ENCODE measurements at regions not wholly inside any gene's neighbourhood (a gene's known extent, or its start where the extent isn't known, plus 50 kb on each side); places are given as distances from the start of the nearest gene placed in this dataset.

DNA sequence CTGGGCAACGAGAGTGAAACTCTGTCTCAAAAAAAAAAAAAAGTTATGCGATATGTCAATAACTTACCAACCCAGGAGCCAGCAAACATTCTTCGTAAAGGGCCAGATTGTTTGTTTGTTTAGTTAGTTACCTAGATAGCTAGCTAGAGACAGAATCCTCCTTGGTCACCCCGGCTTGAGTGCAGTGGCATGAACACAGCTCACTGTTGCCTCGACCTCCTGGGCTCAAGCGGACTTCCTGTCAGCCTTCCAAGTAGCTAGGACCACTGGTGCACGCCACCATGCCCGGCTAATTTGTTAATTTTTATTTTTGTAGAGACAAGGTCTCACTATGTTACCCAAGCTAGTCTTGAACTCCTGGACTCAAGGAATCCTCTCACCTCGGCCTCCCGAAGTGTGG is 113.0 kb downstream of the LITAF start:
- no peak for DNase-seq (ENCODE audit: low spot score)

DNA sequence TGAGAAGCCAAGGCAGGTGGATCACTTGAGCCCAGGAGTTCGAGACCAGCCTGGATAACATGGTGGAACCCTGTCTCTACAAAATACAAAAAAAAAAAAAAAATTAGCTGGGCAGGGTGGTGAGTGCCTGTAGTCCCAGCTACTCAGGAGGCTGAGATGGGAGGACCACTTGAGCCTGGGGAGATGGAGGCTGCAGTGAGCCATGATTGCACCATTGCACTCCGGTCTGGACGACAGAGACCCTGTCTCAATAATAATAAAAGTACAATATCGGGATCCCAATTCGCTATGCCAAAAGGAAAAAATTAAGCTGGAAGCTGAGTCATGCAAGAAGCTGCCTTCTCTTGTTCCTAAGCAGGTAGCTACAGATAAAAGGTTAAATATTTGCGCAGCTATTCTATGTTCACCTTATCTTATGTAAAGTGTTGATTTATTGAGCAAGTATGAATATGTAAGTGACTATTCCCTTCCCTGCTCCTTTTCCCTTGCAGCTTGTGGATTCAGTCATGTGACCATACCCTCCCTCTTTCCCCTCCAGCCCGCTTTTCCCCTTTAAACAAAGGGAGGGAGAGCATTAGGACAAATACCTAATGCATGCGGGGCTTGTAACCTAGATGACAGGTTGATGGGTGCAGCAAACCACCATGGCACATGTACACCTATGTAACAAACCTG is 112.0 kb downstream of the LITAF start:
- no peak for DNase-seq (ENCODE audit: low spot score)

DNA sequence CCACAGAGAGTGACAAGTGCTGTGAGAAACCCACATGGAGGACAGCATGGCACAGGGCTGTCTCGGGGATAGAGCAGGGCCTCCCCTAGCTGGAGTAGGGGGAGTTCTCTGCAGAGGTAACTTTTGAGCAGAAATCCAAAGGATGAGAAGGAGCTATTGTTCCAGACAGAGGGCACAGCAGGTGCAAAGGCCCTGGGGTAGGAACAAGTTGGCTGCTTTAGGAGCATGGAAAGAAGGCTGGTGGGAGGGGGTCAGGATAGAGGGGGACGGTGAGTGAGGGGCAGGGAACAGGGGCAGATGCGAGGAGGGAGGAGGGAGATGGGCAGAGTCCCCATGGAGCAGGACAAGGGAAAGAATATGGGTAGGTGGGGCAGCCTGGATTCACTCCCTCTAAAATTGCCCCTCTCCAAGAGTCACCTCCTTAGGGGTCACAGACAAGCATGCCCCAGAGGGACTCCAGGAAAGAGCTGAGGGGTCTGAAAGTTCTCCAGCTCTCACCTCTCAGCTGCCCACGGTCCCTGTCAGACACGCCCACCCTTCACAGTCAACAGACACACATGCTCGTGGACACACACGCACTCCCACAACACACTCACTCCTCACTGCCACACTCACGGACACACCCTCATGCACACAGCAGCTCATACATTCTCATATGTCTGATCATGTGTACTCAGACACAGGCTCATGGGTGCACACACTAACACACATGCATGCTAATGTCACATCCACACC is 110.7 kb downstream of the LITAF start:
- DNase-seq (ENCODE audit: low spot score): no peak

DNA sequence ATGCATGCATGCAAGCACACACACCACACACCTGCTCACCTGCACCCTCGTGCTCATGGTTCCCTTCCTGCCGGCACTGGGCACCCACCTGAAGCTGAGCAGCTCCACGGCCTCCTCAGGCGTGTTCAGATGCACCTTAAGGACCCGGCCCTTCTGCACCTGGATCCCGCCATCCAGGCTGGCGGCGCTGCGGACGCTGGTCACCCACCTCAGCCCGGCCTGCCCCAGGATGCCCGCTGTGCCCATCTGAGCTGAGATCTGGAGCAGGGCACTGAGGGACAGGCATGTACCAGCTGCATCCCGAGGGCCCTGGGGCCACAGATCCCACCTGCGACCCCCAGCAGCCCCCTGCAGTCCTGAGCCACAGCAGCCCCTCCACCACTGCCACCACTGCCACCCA is 110.0 kb downstream of the LITAF start:
- no peak for DNase-seq (ENCODE audit: low spot score)

DNA sequence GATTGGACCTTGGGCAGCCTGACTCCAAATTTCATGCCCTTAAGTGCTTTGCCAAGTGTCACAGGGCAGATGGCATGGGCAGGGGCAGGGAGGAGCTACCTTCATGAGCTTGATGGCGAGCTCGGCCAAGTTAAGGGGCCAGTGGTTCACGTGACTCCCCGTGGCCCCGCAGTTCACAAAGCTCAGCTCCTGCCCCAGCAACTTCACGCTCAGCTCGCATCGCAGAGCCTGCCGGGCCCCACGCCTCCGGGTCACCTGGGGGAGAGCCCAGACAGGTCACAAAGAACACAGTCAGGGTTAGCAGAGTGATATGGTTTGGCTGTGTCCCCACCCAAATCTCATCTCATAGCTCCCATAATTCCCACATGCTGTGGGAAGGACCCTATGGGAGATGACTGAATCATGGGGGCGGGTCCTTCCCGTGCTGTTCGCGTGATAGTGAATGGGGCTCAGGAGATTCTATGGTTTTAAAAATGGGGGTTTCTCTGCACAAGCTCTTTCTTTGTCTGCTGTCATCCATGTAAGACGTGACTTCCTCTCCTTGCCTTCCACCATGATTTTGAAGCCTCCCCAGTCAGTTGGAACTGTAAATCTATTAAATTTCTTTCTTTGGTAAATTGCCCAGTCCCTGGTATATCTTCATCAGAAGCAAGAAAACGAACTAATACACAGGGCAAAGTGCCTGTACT is 108.1 kb downstream of the LITAF start:
- no peak for DNase-seq (ENCODE audit: low spot score)

DNA sequence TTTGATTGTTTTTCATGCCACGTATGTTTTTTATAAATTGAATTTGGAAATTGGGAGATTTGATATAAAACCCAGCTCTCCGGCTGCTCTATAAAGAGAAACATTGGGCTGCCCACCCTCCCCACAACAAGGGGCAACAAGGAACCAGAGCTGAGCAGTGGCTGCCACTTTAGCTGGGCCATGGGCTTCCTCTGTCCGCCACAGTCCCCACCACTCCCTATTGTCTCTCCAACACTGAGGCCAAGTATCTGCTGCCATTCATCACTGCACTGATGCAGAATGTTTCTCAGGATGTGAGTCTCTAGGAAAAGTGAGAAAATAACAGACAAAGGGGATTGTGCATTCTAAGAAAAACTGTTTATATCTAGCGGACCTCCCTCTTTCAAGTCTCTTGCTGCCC is 106.8 kb downstream of the LITAF start:
- DNase-seq (ENCODE audit: low spot score): no peak

DNA sequence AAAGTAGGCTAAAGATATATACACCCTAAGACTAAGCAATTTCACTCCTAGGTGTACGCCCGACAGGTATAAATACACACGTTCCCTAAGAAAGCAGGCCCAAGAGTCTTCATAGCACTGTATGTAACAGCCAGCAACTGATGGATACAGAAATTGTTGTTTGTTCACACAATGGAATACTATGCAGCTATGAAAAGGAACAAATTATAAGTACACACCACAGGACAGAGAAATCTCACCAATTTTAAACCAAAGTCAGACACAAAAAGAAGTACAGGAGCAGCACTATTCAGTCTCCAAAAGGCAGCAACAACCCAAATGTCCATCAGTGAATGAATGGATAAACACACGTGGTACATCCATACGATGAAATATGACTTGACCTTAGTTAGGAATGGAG is 106.1 kb downstream of the LITAF start:
- DNase-seq (ENCODE audit: low spot score): no peak

DNA sequence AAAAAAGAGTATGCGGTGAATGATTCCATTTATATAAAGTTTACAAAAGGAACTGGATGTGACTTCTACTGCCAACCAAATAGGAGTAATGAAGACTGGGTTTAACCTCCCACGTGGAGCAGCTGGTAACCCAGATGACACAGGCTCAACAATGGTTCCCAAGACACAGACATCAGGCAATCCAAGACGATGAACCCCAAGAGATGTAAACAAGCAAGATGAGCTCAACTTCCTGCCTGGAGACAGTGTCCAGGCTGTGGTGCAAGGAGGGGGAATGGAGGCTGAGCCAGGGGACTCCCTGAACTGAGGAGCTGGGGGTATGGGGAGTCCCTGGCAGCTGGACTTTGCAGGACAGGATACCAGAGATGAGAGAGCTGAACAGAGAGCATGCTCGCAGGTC is 104.7 kb downstream of the LITAF start:
- DNase-seq (ENCODE audit: low spot score): no peak

DNA sequence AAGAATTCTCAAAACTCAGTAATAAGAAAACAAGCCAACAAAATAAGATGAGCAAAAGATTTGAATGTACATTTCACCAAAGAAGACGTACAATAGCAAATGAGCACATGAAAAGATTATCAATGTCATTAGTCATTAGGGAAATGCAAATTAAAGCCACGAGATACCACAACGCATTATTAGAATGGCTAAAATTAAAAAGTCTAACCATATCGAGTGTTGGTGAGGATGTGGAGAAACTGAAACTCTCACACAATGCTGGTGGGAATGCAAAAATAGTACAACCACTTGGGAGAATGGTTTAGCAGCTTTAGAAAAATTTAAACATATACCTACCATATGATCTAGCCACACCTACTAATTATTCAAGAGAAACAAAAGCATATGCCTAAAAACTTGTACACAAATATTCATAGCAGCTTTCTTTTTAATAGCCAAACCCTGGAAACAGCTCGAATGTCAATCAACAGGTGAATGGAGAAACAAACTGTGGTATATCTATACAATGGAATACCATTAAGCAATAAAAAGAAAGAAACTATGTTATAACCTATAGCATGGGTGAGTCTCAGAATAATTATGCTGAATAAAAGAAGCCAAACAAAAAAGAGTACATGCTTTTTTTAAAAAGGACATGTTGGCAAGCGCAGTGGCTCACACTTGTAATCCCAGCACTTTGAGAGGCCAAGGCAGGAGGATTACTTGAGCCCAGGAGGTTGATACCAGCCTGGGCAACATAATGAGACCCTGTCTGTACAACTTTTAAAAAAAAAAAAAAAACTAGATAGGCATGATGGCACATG is 103.6 kb downstream of the LITAF start:
- DNase-seq (ENCODE audit: low spot score): no peak

DNA sequence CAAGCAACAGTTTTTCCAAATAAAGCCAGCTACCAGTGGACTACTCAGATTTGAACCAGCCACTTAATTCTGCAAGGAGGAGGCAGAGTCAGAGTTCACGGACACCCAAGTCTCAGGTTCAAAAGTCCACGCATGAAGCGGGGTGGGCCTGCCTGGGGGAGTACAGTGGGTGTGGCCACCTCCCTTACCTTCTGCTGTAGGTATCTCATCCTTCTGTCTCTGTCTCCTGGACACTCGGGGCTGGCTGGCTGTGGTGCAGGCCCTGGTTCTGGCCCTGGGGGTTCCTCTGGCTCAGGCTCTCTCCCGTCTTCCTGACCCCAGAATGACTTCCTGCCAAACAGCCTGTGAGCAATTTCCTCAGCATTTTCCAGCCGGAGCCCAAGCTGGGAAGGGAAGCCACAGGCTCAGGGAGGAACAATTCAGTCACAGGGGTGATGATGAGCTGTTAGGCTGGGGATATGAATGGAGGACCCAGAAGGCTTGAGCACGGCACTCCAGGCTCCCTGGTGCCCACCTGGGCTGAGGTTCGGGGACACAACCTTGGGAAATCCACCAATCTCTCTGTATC is 101.9 kb downstream of the LITAF start:
- no peak for DNase-seq (ENCODE audit: low spot score)

DNA sequence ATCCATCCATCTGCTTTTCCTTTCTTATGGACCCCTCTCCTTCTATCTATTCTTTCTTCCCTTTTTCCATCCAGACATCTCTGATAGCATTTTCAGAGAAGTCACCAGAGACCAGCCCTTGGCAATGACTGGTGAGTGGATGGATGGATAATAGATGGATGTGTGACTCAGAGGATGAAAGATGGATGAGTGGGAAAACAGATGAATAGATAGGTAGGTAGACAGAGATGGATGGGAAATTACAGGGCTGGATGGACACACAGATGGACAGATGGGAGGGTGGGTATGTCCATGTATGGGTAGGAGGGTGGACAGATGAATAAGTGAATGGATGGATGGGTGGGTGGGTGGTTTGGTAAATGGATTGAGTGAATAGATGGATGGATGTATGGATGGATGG is 101.0 kb downstream of the LITAF start:
- no peak for DNase-seq (ENCODE audit: low spot score)

DNA sequence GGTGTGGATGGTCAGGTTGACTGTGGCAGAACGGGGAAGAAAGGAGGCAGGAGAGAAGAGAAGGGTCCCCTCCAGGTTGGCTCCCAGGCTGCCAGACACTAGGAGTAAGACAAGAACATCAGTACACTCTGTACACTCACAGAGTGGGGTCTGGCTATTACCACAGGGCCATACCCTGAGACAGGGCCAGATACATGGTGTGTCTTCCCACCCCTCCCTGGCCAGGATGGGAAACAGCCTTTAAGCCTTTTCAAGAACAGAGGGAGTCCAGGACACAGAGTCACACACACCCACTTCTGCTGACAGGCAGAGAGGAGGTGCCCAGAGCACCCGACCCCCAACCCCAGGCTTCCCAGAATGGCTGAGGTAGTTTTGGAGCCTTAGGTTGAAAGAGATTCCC is 99.4 kb downstream of the LITAF start:
- no peak for DNase-seq (ENCODE audit: low spot score)

DNA sequence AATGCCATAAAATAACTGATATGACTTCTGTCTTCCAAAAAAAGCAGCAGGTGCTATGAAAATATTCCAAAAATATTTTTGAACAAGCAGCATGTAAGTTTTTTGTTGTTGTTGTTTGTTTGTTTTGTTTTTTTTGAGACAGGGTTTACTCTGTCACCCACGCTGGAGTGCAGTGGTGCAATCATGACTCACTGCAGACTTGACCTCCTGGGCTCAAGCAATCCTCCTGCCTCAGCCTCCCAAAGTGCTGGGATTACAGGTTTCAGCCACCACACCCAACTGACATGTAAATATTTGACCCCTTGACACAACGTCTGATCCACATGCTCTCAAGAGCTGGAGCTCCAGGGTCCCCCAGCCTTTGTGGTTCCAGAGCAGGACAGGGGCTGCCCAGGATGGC is 98.4 kb downstream of the LITAF start:
- DNase-seq (ENCODE audit: low spot score): no peak

DNA sequence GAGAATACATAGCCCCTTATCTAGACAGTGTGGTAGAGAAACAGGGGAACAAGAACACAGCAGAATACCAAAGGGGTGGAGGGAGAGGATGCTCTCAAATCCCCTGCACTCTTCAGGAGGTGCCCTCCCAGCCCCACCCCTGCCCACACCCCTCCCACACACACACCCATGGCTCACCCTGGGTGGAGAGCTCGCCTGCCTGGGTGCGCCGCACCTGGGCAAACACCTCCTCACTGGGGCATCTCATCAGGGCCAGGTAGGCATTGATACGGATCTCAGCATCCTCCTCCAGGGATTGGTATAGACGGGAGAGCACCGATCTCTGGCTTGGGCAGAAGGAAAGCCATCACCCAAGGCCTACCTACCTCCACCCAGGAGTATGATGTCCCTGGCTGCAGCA is 95.2 kb downstream of the LITAF start:
- no peak for DNase-seq (ENCODE audit: low spot score)

DNA sequence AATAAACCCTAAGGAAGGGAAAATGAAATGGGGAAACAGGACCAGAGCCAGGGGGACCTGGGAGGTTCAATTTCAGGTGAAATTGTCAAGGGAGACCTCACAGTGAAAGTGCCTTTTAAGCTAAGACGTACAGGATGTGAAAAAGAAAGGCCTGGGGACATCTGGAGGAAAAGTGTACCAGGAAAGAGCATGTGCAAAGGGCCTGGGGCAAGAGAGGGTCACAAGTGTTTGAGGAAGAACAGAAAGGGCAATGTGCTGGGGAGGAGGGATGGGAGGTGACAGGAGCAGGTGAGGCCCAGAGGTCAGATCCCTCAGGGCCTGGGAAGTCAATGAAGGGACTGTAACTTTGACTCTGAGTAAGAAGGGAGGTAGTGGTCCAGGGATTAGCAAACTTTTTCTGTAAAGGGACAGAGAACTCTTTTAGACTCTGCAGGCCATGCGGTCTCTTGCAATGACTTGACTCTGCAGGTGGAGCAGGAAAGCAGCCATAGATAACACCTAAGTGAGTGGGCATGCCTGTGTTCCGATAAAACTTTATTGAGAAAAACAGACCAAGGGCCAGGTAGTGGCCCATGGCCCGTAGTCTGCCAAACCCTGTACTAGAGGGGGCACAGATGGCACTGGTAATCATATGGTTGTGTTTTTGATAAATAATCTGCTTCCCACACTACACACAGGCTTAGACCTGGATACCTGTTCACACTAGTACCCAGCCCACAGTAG is 93.8 kb downstream of the LITAF start:
- DNase-seq (ENCODE audit: low spot score): no peak

DNA sequence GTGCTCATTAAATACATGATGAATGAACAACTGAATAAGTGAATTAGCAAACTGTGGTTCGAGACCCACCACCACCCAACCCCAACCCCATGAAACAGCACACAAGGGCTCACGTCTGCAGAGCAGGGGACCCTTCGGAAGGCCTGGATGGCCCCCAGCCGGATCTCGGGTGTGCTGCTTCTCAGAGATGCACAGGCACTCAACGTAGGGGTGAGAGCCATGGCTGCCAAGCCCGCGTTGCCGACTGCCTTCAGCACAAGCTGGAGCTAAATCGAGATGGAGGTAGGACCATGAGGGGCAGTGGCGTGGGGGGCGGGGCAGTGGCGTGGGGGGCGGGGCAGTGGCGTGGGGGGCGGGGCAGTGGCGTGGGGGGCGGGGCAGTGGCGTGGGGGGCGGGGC is 93.2 kb downstream of the LITAF start:
- peak; percentile 28 for DNase-seq (ENCODE audit: low spot score)

DNA sequence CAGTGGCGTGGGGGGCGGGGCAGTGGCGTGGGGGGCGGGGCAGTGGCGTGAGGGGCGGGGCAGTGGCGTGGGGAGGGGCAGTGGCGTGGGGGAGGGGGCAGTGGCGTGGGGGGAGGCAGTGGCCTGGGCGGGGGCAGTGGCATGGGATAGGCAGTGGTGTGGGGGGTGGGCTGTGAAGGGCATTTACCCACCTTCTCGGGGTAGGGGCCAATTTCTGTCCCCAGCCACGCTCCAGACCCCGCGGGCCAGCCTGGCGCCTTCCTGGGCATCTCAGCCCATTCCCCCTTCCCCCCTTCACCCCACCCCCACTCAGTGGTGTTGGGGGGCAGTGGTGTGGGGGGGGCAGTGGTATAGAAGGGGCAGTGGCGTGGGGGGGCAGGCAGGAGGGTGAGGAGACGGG is 92.7 kb downstream of the LITAF start:
- DNase-seq (ENCODE audit: low spot score): no peak

DNA sequence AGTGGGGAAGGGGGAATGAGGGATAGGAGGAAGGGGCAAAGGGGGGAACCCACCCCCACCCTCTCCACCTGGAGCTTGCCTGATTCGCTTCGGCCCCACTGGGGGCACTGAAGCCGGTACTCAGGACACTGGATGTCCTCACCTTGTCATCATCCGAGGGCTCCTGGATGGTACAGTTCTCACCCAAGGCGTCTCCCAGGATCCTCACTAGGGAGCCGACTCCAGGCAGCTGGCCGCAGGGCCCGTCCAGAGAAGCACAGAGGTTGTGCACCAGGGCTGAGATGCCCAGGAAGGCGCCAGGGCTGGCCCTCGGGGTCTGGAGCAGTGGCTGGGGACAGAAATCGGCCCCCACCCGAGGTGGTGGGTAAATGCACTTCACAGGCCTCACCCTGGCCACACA is 92.3 kb downstream of the LITAF start:
- peak; percentile 26 for DNase-seq (ENCODE audit: low spot score)

DNA sequence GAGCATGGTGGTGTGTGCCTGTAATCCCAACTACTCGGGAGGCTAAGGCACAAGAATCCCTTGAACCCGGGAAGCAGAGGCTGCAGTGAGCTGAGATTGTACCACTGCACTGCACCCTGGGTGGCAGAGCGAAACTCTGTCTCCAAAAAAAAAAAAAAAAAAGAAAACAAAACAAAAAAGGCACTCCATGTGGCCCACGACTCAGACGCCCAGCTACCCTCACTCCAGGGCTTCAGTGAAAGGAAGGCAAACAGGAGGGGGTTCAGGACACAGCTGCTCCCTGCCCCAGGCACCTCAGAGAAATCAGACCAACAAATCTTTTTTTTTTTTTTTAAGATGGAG is 91.7 kb downstream of the LITAF start:
- no peak for DNase-seq (ENCODE audit: low spot score)

Measured in D341Med (cell line).